ENCODE measurements at regions not wholly inside any gene's neighbourhood (a gene's known extent, or its start where the extent isn't known, plus 50 kb on each side); places are given as distances from the start of the nearest gene placed in this dataset.
"Not testable (repeated sequence)": the region's sequence is repeated elsewhere in the genome, so short reads cannot be mapped to it uniquely, and the experiment has no call there.

DNA sequence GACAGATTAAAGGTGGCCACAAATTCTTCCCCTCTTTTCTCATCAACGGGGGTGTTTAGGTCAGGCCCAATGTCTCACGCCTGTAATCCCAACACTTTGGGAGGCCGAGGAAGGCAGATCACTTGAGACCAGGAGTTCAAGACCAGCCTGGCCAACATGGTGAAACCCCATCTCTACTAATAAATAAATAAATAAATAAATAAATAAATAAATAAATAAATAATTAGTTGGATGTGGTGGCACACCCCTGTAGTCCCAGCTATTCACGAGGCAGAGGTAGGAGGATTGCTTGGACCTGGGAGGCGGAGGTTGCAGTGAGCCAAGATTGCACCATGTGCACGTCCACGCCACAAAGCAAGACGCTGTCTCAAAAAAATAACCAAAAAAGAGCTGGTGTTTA, 180.7 kb downstream of the FASLG start:
- not testable (repeated sequence) for DNase-seq

DNA sequence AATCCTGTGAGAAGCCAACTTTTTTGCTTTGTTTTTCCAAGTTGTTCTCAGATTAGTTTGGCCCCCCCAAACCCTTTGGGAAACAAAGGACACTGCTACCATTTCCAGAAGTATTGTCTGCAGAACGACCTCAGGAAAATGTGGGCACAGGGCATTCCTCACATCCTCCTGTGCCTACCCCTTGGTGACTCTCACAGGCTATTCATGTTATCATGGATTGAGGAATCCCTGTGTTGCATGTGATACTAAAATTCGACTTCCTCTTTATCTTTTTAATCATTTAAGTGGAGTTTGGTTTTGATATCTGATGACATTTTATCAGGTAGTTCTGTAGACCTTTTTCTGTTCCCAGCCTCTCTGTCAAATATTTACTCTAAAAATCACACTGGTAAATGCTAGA, 184.5 kb downstream of the FASLG start:
- no peak for DNase-seq

DNA sequence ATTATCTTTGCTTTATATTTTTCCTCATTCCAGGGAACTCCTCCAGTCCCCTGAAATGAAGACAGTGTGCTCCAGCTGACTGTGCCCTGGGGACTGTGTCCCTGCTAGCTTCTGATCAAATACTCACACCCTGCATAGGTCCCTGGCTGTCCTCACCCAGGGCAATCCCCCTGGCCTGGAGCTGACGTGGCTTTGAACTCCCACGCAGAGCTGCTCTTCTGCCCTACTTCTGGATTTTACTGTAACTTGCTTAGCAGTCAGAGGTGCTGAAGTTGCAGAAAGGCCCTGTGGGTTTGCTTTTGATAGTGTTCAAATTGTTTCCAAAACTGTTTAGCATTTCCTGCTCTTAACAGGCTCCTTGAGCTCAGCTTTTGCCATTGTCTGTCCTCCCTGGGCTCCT, 186.5 kb downstream of the FASLG start:
- no peak for DNase-seq

DNA sequence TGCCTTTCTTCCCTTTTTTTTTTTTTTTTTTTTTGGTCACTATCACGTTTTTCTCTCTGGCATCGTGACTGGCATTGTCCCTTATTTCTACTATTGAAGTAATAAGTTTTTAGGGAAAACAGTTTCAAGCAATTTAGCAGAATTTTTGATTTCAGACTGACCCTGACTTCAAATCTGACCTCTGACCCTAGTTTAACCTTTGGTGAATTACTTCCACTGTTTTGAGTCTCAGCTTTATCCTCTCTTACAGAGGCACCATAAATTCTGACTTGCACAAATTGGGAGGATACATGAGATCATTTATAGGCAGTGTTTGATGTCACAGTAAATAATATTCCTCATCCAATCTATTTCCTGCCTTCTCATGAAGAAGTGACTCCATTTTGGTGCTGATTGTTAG, 187.0 kb downstream of the FASLG start:
- no peak for DNase-seq

DNA sequence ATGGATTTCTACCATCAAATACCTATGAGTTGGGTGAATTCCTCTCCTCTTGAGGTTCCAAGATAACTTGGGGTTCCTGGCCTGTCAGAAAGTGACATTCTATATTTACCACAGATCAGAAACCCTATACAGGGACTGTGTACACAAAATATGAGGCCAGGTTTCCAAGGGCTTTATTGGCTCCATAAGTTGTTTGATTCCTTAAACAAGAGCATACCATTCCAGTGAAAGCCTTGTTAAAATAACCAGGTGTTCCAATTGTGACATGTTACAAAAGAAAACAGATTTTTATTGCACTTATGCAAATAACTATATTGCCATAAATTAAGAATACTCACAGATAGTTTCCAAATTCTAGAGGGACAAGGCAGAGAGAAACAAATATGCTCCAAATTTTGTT, 188.9 kb downstream of the FASLG start:
- DNase-seq, result not testable (repeated sequence)

DNA sequence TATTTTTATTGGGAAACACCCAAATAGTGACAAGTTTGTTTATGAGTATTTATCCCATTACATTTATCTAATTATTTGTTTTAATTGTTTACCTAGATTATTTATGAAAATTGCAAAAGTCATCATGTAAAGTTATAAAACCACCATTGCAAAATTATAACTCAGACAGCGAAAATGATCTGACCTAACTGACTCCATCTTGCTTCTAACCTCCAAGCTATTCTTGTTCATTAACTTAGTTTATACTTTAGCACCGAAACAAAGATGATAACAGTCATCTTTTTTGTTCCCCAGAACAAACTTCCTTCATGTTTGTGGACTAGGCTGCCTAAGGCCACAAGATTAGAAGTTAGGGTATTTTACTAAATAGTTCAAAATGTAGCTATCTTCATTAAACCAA, 190.8 kb downstream of the FASLG start:
- DNase-seq, result no peak

DNA sequence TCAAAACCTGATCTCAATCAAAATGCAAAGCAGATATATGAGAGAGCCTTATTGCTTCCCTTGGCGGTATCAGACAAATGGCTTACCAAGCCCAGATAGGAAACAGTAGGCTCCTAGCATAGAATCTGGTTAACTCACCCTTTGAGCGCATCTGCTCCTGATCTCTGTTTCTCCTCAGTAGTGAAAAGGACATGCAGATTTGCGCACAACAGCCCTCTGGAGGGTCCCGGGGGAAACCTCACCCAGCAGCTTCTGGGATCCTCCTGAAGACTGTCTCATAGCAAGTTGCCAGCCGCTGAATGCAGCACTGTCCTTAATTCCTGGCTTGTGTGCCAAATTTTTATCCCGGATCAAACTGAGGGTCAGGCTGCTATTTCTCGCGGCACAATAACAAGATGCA, 192.2 kb downstream of the FASLG start:
- DNase-seq, result peak; percentile 19

DNA sequence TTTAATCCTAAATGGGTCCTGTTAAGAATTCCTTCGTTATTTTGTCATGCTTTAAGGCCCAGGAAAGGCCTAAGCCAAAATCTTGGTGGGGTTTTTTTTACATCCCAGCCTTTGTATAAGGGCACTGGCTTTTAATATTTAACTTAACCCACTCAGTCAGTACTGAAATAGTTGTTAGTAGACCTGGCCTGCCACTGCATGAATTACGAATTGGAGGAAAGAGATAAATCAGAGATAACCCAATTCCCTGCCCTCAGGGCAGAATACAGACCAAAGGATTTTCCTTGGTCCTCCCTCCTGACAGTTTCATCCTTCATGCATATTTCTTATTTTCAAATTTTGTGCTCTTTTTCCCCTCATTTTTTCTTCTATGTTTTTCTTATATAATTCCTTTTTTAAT, 193.0 kb downstream of the FASLG start:
- no peak for DNase-seq

DNA sequence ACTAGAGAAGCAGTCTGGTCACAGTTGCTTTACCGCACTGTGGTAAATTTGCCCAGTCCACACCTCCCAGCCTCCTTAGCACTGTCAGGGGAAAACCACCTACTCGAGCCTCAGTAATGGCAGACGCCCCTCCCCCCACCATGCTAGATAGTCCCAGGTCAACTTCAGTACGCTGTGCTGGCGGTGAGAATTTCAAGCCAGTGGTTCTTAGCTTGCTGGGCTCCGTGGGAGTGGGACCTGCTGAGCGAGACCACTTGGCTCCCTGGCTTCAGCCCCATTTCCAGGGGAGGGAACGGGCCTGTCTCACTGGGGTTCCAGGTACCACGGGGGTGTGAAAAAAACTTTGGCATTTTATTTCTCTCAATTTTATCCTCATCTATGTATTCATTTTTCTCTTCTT, 194.8 kb downstream of the TNFSF18 start:
- not testable (repeated sequence) for DNase-seq

DNA sequence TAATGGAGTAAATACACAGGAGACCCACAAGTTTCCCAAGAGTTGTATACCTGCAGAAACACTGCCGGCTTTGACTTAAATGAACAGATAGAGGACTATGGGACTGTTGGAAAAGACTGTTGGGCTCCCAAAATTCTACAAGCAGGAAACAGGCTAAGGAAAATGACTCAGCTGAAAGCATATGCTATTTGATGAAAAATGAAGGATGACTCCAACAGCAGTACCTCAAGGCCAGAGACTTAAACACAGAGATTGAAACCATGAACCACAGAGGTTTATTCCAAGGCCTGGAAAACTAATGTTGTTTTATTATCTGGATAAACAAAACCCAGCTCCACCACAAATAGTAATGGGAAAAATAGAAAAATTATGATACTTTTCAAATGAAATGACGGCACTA, 187.7 kb downstream of the TNFSF18 start:
- DNase-seq, result no peak

DNA sequence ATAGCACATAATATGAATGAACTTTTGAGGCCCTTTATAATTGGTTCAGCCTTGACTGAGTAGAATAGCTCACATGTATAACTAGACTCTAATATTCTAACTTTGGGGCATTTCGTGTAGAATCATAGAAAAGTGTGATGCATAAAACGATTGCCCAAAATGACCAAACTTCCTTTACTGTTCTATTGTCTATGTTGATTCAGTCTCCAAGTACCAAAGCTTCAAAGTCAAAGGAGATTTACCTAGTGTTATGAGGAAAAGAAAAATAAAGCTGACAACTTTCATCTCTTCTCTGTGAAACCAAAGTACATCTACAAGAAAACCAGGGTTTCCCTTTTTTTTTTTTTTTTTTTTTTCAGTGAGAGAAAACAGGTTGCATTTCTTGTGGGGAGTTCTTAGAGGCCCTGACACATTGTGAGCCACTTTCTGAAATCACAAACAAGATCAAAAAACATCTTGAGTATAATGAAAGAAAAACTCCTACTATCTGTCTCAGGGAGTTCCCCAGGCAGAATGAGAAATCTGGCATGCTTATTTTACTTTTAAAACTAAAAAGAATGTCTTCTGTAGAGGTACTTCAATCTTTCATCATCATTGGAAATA, 183.4 kb downstream of the TNFSF18 start:
- DNase-seq, result no peak

DNA sequence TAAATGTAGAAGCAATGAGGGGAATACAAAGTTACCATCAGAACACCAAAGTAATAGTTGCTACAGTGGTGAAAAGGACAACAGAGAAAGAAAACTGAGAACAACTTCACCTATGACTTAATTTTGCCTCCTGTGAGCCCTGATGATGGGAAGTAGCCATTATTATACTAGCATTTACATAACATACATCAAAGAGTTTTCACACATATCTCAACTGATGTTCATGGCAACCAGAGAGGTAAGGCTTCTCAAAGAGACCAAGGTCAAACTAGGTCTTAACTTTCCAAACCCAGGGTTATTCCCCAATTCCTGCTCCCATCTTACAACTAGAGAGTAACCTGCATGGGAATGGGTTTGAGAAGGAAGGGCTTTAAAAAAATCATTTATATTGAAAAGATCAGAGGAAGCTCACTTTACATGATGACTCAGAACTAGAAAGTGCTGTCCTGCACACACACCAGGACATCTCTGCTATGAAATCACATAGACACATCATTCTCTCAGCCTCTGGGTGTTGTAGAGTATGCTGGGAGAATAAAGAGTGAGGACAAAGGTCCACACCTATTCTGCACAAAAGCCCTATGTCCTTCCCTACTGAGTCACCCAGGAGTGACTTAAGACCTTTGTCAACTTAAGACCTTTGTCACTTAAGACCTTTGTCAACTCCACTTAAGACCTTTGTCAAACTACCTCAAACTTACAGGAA, 179.7 kb downstream of the TNFSF18 start:
- DNase-seq, result peak; percentile 28

DNA sequence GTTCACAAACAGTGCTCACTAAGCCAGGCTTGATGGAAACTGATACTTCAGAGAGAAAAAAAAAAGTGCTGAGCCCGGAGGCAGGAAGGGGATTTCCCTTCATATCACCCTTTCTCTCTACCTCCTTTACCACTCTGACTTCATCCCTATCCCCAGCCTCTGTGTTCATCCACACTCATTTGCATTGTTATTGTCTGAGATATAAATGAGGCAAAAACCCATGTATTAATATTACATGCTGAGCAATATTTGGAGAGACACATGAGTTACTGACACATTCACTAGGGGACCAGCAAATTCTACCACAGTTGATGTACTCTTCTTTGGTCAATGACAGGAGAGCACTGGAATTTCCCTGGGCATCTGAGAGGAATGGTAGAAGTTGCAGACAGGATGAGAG, 175.8 kb downstream of the TNFSF18 start:
- DNase-seq, result no peak

DNA sequence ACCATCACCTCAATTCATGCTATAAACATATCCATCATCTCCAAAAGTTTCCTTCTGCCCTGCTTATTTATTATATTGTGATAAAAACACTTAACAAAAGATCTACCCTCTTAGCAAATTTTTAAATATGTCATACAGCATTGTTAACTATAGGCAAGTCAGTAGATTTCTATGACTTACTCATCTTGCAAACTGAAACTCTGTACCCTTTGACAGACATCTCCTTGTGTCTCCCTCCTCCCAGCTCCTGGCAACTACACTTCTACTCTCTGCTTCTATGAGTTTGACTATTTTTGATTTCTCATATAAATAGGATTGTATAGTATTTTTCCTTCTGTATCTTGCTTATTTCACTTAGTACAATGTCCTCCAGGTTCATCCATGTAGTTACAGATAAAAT, 174.8 kb downstream of the TNFSF18 start:
- no peak for DNase-seq

DNA sequence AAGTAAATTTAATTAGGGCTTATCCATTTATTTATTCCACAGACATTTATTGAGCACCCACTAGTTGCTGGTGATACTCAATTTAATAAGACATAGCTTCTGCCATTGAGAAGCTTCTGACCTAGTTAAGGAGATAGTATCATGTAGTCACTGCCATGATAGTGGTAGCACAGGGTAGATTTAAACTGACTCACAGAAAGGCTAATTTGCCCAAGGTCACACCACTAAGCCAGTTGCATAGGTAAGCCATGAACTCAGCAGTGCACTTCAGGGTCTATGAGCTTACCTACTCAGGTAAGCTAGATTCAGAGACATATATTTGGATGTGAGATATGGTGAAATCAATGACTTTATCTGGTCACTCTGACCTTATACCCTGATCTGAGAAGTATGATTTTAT, 168.4 kb downstream of the TNFSF18 start:
- DNase-seq, result no peak

DNA sequence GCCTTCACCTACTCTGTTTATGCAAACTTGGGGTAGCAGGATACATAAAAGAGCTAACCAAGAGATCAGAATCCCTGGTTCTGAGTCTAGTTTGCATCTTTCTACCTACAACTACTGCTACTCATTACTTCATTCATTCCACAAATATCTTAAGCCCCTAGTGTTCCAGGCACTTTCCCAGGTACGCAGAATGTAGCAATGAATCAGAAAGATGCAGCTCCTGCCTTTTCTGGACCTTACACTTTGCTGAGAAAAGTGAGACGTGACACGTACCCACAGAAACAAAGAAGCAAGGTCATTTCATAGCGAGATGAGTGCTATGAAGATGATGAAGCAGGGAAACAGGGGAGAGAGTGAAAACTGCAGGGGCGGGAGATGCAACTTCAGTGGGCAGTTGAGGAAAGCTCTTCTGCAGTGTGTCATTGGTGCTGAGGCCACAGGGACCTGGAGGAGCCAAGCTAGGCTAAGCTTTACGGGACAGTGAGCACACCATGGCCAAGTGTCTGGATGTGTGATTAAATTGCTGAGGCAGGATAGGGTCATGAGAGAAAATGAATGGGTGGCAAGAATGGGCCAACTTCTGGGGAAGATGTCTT, 167.9 kb downstream of the TNFSF18 start:
- DNase-seq, result no peak

DNA sequence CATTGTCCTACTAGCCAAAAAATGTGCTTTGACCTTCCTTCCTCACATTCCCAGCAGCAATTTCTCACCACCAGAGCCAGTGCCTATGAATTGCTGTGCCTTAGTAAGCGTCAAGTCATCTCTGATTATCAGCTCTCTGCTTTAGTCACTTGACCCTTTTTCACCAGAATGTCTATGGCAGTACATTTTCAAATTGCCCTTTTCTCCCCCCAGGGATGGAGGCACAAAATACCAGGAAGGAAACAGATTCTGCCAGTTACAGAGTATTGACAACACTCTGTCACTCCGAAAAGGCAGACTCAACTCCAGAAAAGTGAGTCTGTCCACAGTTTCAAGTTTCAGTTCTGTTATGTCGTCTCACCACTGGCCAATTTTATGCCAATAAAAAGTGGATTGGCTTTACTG, 167.4 kb downstream of the TNFSF18 start:
- DNase-seq, result no peak

DNA sequence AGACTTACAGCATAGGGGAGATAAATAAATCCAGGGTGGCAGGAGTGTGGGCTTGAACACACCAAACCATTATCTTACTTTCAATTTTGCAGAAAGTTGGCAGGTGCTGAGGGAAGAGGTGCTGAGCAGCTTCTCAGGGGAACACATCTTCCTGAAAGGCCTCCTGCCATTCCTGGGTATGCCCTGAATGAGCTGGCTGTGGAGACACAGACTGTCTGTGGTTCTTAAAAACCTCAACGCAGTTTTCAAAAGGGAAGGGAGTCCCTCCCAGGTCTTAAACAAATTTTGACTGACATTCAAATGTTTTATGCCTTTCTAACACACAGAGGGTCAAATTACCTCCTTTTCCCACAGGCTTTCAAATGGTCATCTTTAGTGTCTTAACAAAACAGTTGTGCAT, 166.9 kb downstream of the TNFSF18 start:
- DNase-seq, result peak; percentile 36

DNA sequence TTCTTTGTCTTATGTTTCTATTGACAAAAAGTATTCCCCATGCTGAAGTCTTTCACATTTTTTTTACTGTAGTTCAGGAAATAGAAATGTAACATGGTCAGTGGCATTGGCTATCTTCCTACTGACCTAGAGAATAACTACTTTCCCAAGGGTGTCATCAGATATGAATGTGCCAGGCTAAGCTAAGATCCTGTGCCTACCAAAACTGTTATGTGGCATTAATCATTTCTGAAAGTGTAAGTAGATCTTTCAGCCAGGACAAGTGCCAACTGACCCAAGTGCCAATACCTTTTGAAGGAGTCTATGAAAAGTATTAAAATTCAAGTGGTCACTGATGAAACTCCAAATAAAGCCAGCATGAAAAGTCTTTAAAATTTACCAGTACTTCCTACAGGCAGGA, 165.3 kb downstream of the TNFSF18 start:
- no peak for DNase-seq

DNA sequence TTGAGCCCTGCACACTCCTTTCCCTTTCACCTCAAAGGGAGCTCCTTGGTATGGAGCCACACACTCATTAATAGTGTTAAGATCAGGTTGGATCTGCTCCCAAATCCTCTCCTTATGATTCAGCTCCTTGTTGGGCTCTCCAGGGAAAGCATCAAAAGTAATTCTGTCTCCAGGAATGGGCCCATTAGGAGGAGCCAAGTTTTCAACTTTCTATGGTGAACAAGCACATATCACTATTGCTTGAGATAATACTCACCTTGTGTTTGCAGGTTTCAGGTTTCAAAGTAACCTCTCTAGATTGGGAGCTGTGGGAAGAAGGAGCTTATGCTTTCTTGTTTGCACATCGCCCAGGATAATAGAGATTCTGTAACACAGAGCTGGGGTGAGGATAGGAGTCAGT, 164.8 kb downstream of the TNFSF18 start:
- DNase-seq, result peak; percentile 79

DNA sequence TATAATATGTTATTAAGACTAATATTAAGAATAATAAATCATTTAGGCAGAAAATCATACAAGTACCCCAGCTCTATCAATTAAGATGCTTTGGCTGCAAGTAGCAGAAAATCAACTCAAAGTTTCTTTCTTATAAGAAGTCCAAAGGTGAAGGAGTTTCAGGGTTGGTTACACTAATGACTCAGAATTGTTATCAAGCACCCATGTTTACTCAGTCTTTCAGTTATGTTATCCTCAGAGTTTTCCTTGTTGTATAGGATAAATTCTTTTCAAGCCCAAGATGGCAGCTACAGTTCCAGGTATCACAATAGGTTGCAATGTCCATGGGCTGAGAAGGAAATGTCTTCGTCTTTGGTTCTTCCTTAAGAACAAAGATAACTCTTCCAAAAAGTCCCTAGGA, 163.6 kb downstream of the TNFSF18 start:
- no peak for DNase-seq

DNA sequence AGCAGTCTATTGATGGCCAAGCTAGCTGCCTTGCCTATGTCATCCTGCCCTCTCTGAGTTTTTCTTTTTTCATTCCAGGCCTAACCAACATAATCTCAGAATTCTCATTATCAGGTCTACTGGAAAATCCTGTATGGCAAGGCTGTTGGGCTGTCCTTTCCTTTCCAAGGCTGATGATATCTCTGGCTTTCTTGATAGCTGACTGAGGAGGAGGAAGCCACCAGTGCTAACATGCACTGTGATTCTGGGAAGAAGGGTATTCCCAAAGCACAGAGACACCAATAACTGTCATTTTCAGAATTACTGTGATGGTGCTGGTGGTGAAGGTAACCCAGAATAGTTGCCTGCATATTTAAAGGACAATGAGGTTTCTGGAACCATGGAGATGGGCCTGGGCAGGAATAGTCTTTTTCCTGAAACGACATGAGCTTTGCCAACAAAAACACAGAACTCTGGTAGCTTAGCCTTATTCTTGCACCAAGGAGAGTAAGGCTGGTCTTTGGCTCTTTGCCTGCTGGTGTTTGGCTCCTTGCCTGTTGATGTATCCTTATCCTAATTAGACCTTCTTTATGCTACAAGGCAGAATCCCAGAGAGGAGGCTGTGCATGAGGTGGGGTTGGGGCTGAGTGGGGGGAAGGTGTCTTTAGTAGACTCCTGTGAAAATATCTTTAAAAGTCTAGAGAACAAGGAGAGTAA, 157.4 kb downstream of the TNFSF18 start:
- peak; percentile 69 for DNase-seq

DNA sequence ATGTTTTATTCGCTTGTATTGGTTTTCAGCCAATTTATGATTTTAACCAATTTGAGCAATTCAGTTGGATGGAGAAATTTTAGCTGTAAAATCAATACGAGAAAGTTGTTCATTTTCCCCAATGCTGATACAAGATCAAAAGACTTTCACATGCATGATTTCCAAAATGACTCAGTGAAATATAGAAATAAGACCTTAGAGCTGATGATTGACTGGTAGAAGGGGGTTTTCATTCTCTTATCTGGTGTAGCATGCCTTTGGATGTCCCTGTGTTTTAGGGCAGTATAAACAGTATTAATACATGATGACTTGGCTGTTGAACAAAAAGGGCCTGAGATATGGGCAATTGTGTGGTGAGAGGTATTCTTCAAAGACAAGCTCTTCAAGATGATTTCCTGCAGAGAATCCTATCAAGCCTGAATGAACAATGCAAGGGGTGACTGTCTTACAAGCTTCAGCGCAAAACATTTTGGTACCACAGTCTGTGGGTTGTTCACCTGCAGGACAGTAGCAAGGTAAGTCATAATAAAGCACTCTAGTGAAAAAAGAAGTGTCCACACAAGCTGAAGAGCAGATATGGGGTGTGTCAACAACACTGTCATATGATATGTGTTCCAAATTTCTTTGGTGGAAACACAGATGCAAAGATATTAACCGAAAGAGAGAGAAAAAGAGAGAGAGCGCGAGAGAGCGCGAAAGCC, 156.2 kb downstream of the TNFSF18 start:
- no peak for DNase-seq

Measured in fibroblast of upper back skin (primary cell).